ENCODE measurements at regions not wholly inside any gene's neighbourhood (a gene's known extent, or its start where the extent isn't known, plus 50 kb on each side); places are given as distances from the start of the nearest gene placed in this dataset.

DNA sequence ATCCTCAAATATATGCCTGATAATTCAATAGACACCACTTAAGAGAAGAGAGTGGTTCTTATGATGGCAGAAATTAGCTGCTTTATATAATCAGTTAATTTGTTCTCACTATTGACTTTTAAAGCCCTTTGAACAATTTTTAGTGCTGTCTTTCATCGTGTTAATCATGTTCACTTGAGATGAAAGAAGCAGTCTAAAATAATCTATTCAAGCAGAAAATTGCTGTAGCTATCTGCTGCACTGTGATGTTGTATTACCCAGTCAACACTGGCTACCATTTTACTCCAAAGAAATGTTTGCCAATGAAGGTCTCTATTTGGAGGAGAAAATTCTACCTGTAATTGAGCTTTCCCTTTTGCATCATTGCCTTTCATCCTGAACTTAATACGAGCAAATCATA, 459.8 kb upstream of the FSIP2 start:
- Mint-ChIP-seq H3K36me3 (ENCODE audit: insufficient read depth in 1 of 3, low read depth in 3 of 3) (no peaks in the 10 kb centered on the region), H3K4me1 (peaks cover 8 to 10% of the 10 kb centered on the region in 2 experiments; a peak in 3 of 4 replicates), H3K27me3 (ENCODE audit: low read depth) (no peaks in the 10 kb centered on the region), H3K27ac (no peak overlapping the region), H3K4me3 (no peak overlapping the region), H3K9me3 (no peaks in the 10 kb centered on the region)
- no peak for TF ChIP-seq CTCF (conservative IDR thresholded peaks at IDR 0.05)
- H3K9ac ChIP-seq (ENCODE audit: extremely low read depth, insufficient read length, low read length), result no peak overlapping the region
- H3K23ac ChIP-seq (ENCODE audit: insufficient read length, low read depth, low read length), result no peak overlapping the region
- no peak overlapping the region for H3K56ac ChIP-seq (ENCODE audit: insufficient read length, low read depth, low read length)
- no peaks in the 10 kb centered on the region for H3K9me3 ChIP-seq (ENCODE audit: control insufficient read depth, low read depth, low read length)
- no peaks in the 10 kb centered on the region for H3K4me1 ChIP-seq (ENCODE audit: insufficient read depth, low read length)
- H3K27me3 ChIP-seq (ENCODE audit: insufficient read depth, low read length), result no peaks in the 10 kb centered on the region
- H3K79me2 ChIP-seq (ENCODE audit: insufficient read depth, low read length), result no peaks in the 10 kb centered on the region
- no peak overlapping the region for H4K8ac ChIP-seq (replicated peaks; ENCODE audit: insufficient read length, low read depth, low read length)
- H4K91ac ChIP-seq (ENCODE audit: insufficient read length, low read depth, low read length), result no peak overlapping the region
- H4K5ac ChIP-seq (ENCODE audit: insufficient read length, low read depth, low read length), result no peak overlapping the region
- no peak overlapping the region for H2BK12ac ChIP-seq (ENCODE audit: insufficient read length, low read depth, low read length)
- no peak overlapping the region for H3K14ac ChIP-seq (ENCODE audit: insufficient read depth, low read length)
- no peak for DNase-seq
- H2BK20ac ChIP-seq (ENCODE audit: low read depth, low read length, poor library complexity, severe bottlenecking), result no peak overlapping the region
- H3T11ph ChIP-seq (ENCODE audit: low read length), result no peak overlapping the region
- H3K79me1 ChIP-seq (ENCODE audit: insufficient read depth, low read depth, low read length, poor library complexity, severe bottlenecking), result no peaks in the 10 kb centered on the region
- H3K18ac ChIP-seq (ENCODE audit: insufficient read length, low read depth, low read length), result no peak overlapping the region
- H2BK120ac ChIP-seq (ENCODE audit: low read depth, low read length, poor library complexity, severe bottlenecking), result no peak overlapping the region
- H3K23me2 ChIP-seq (ENCODE audit: insufficient read length, low read depth, low read length, poor library complexity, severe bottlenecking), result no peaks in the 10 kb centered on the region
- H2BK15ac ChIP-seq (ENCODE audit: low read depth, low read length), result no peak overlapping the region
- H3K4me2 ChIP-seq (ENCODE audit: insufficient read depth, insufficient read length, low read length), result no peak overlapping the region
- no CpG with 5 or more reads among the region's 2 CpGs for WGBS (ENCODE audit: extremely low coverage, insufficient read length, low lambda C conversion rate)
- no peak overlapping the region for H2BK5ac ChIP-seq (ENCODE audit: insufficient read length, low read length)
- no peak overlapping the region for H2AFZ ChIP-seq (ENCODE audit: low read length)
- H4K20me1 ChIP-seq (ENCODE audit: control insufficient read depth, insufficient read depth, insufficient read length), result no peaks in the 10 kb centered on the region
- no peak overlapping the region for H2AK5ac ChIP-seq (ENCODE audit: insufficient read length, low read length)
- no peak overlapping the region for H3K27ac ChIP-seq (ENCODE audit: insufficient read length, low read depth, low read length)
- no peak overlapping the region for H3K4ac ChIP-seq (ENCODE audit: low read depth, low read length)

Data from H9 (cell line).